ENCODE measurements at regions not wholly inside any gene's neighbourhood (a gene's known extent, or its start where the extent isn't known, plus 50 kb on each side); places are given as distances from the start of the nearest gene placed in this dataset.
A peak's percentile ranks its signal among the peaks of the same experiment; 100 is the strongest.

GRCh38 chr13:70310396-70311119 is 202.3 kb upstream of the KLHL1 start:
- Histone ChIP-seq H3K4me3 (no peak overlapping the region), H3K9me3 (ENCODE audit: low read depth, low read length) (no peaks in the 10 kb centered on the region), H3K9ac (ENCODE audit: insufficient read length) (no peak overlapping the region), H3K27ac (no peak overlapping the region), H3K36me3 (ENCODE audit: insufficient read depth, low read length) (no peaks in the 10 kb centered on the region)
- TF ChIP-seq FOXP2 (optimal IDR thresholded peaks at IDR 0.05; ENCODE audit: control extremely low read depth, extremely low read length, insufficient read depth) (no peak), EZH2 (IDR thresholded peaks at IDR 0.05) (no peak), POLR2AphosphoS5 (IDR thresholded peaks at IDR 0.05; ENCODE audit: borderline replicate concordance, low read depth, low read length) (no peak)
- peak; percentile 14 for DNase-seq (ENCODE audit: low read depth, low spot score)

GRCh38 chr13:70297189-70297616 is 189.0 kb upstream of the KLHL1 start:
- no peaks in the 10 kb centered on the region; the same call in 1 of the 2 replicates for H3K9me3 ChIP-seq (ENCODE audit: low read depth, low read length)
- H3K36me3 ChIP-seq (ENCODE audit: insufficient read depth, low read length) = no peaks in the 10 kb centered on the region
- no peak overlapping the region for H3K9ac ChIP-seq (ENCODE audit: insufficient read length)
- DNase-seq (ENCODE audit: low read depth, low spot score) = no peak
- TF ChIP-seq EZH2 (IDR thresholded peaks at IDR 0.05) (no peak), FOXP2 (optimal IDR thresholded peaks at IDR 0.05; ENCODE audit: control extremely low read depth, extremely low read length, insufficient read depth) (no peak), POLR2AphosphoS5 (IDR thresholded peaks at IDR 0.05; ENCODE audit: borderline replicate concordance, low read depth, low read length) (no peak)
- no peak overlapping the region for H3K27ac ChIP-seq
- H3K4me3 ChIP-seq = no peak overlapping the region

DNA sequence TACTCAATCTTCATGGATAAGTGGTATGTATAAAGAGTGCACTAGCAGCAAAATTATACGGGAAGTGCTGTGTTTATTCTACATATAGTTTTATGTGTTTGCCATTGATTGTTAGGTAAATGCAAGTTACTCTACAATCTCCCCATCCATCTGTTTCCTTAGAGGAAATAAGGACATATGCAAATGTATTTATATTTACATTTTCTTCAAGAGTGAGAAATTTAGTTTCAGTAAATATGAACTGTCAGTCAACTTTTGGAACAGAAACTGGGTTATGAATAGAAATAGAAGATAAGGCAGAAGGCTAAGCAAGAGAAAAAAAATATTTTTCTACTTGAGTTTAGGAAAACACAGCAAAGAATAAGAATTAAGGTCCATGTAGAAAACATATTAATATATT is 176.1 kb upstream of the KLHL1 start:
- Histone ChIP-seq H3K9ac (ENCODE audit: insufficient read length) (no peak overlapping the region), H3K9me3 (ENCODE audit: low read depth, low read length) (no peaks in the 10 kb centered on the region), H3K36me3 (ENCODE audit: insufficient read depth, low read length) (no peaks in the 10 kb centered on the region), H3K27ac (no peak overlapping the region), H3K4me3 (no peak overlapping the region)
- no peak for DNase-seq (ENCODE audit: low read depth, low spot score)
- TF ChIP-seq POLR2AphosphoS5 (IDR thresholded peaks at IDR 0.05; ENCODE audit: borderline replicate concordance, low read depth, low read length) = no peak
- TF ChIP-seq FOXP2 (optimal IDR thresholded peaks at IDR 0.05; ENCODE audit: control extremely low read depth, extremely low read length, insufficient read depth) = no peak
- no peak for TF ChIP-seq EZH2 (IDR thresholded peaks at IDR 0.05)

- Histone ChIP-seq H3K9ac (ENCODE audit: insufficient read length) (no peak overlapping the region), H3K4me3 (no peak overlapping the region), H3K27ac (no peak overlapping the region), H3K9me3 (ENCODE audit: low read depth, low read length) (no peaks in the 10 kb centered on the region), H3K36me3 (ENCODE audit: insufficient read depth, low read length) (no peaks in the 10 kb centered on the region)
- no peak for DNase-seq (ENCODE audit: low read depth, low spot score)
- no peak for TF ChIP-seq EZH2 (IDR thresholded peaks at IDR 0.05)
- TF ChIP-seq FOXP2 (optimal IDR thresholded peaks at IDR 0.05; ENCODE audit: control extremely low read depth, extremely low read length, insufficient read depth) = no peak
- TF ChIP-seq POLR2AphosphoS5 (IDR thresholded peaks at IDR 0.05; ENCODE audit: borderline replicate concordance, low read depth, low read length) = no peak
Observed at GRCh38 chr13:70275841-70276240, 167.6 kb upstream of the KLHL1 start.

DNA sequence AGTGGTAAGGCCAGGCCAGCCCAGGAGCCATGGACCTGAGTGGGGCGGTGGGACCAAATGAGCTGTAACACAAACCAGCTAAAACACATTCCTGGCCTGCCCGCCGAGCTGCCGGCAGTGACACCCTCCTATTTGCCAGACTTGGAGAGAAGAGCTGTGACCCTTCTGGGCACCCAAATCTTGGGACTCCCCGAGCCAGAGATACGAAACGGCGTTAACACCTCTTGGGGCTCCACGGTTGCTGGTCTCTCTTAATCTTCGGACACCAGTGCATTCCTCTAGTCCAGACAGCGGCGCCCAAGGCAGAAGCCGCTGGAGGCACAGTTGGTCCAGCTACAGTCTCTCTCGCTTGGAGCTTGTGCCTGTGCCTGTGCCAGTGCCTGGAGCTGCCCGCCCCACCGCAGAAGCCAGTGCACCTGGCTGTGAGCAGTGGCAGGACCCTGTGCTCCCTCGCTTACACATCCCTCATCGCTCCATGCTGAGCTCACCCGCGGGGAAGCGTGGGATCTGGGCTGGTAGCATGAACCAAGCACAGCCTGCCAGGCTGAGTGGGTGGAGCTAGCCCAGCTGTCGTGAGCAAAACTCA is 147.2 kb upstream of the KLHL1 start:
- H3K36me3 ChIP-seq (ENCODE audit: insufficient read depth, low read length) = no peaks in the 10 kb centered on the region
- no peak for DNase-seq (ENCODE audit: low read depth, low spot score)
- no peaks in the 10 kb centered on the region for H3K9me3 ChIP-seq (ENCODE audit: low read depth, low read length)
- no peak overlapping the region for H3K27ac ChIP-seq
- TF ChIP-seq POLR2AphosphoS5 (IDR thresholded peaks at IDR 0.05; ENCODE audit: borderline replicate concordance, low read depth, low read length) (no peak), FOXP2 (optimal IDR thresholded peaks at IDR 0.05; ENCODE audit: control extremely low read depth, extremely low read length, insufficient read depth) (no peak), EZH2 (IDR thresholded peaks at IDR 0.05) (no peak)
- no peak overlapping the region for H3K9ac ChIP-seq (ENCODE audit: insufficient read length)
- no peak overlapping the region for H3K4me3 ChIP-seq

DNA sequence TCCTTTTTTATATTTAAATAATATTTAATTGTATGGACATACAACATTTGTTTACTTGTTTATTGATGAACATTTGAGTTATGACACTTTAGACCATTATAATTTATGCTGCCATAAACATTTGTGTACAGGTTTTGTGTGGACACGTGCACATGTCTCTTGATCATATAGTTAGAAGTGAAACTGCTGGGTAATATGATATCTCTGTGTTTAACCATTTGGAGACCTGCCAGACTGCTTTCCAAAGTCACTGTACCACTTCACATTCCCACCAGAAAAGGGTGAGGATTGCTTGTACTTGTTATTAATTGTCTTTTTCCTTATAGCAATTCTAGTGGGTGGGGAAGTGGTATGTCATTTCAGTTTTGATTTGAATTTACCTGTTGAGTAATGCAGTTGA is 145.6 kb upstream of the KLHL1 start:
- DNase-seq (ENCODE audit: low read depth, low spot score) = no peak
- Histone ChIP-seq H3K27ac (no peak overlapping the region), H3K36me3 (ENCODE audit: insufficient read depth, low read length) (no peaks in the 10 kb centered on the region), H3K9ac (ENCODE audit: insufficient read length) (no peak overlapping the region), H3K9me3 (ENCODE audit: low read depth, low read length) (no peaks in the 10 kb centered on the region), H3K4me3 (no peak overlapping the region)
- no peak for TF ChIP-seq POLR2AphosphoS5 (IDR thresholded peaks at IDR 0.05; ENCODE audit: borderline replicate concordance, low read depth, low read length)
- TF ChIP-seq EZH2 (IDR thresholded peaks at IDR 0.05) = no peak
- TF ChIP-seq FOXP2 (optimal IDR thresholded peaks at IDR 0.05; ENCODE audit: control extremely low read depth, extremely low read length, insufficient read depth) = no peak

DNA sequence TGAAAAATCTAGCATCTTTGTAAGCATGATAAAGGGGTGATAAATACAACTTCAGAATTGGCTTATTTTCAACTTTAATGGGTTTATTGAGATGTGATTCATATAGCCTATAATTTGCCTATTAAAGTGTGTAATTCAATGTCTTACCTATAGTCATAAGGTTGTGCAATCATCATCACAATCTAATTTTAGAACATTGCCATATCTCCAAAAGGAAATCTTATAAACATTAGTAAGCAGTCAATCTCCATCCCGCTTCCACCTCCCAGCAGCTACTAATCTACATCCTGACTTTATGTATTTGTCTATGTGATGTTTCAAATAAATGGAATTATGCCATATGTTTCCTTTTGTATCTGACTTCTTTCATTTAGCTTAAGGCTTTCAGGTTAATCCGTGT is 145.2 kb upstream of the KLHL1 start:
- H3K27ac ChIP-seq = no peak overlapping the region
- TF ChIP-seq EZH2 (IDR thresholded peaks at IDR 0.05) (no peak), POLR2AphosphoS5 (IDR thresholded peaks at IDR 0.05; ENCODE audit: borderline replicate concordance, low read depth, low read length) (no peak), FOXP2 (optimal IDR thresholded peaks at IDR 0.05; ENCODE audit: control extremely low read depth, extremely low read length, insufficient read depth) (no peak)
- no peaks in the 10 kb centered on the region for H3K9me3 ChIP-seq (ENCODE audit: low read depth, low read length)
- DNase-seq (ENCODE audit: low read depth, low spot score) = no peak
- no peak overlapping the region for H3K4me3 ChIP-seq
- H3K9ac ChIP-seq (ENCODE audit: insufficient read length) = no peak overlapping the region
- no peaks in the 10 kb centered on the region for H3K36me3 ChIP-seq (ENCODE audit: insufficient read depth, low read length)

DNA sequence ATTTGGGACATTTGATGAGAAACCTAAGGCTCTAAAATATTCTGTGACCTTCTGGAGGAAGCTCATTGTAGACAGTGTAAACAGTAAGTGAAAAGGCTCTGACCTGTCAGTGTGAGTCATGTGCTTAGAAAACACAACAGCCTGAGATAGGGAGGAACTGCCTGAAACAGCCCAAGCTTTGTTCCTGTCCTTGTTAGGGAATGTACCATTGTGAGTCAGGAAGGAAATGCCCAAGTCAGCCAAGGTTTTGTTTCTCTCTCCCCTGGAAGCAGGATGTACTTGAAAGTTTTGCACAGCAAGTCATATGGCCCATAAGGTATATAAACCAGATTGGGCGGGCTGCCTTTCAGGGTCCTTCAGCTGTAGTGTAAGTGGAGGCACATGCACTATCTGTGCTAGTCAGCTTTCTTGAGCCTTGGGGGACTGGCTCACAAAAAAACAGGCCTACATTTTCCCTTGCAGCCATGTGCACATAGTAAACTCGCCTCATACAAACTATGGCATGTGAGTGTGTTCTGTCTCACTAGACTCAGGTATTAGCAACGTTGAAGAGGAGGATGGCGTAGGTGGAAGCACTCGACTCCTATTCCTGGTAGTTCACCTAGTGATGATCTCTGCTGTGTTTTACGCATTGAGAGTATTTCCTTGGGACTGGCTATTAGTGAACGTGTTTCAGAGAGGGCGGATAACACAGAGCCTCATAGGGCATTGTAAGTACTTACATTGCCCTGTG is 141.2 kb upstream of the KLHL1 start:
- Histone ChIP-seq H3K9me3 (ENCODE audit: low read depth, low read length) (no peaks in the 10 kb centered on the region), H3K4me3 (no peak overlapping the region), H3K36me3 (ENCODE audit: insufficient read depth, low read length) (no peaks in the 10 kb centered on the region), H3K27ac (no peak overlapping the region), H3K9ac (ENCODE audit: insufficient read length) (no peak overlapping the region)
- no peak for TF ChIP-seq EZH2 (IDR thresholded peaks at IDR 0.05)
- TF ChIP-seq FOXP2 (optimal IDR thresholded peaks at IDR 0.05; ENCODE audit: control extremely low read depth, extremely low read length, insufficient read depth) = no peak
- no peak for TF ChIP-seq POLR2AphosphoS5 (IDR thresholded peaks at IDR 0.05; ENCODE audit: borderline replicate concordance, low read depth, low read length)
- no peak for DNase-seq (ENCODE audit: low read depth, low spot score)

All from SK-N-MC (cell line).